GM10266 (cell line): ENCODE measurements at regions not wholly inside any gene's neighbourhood (a gene's known extent, or its start where the extent isn't known, plus 50 kb on each side); places are given as distances from the start of the nearest gene placed in this dataset.

Source experiments
- DNase-seq: peaks from one replicate; pipeline ENCODE4 v3.0.0; 2012; ENCODE audit errors: extremely low spot score
- TF ChIP-seq, protein P1 (sequence below): IDR thresholded peaks from 2 replicates; pipeline ENCODE4 v1.5.1; 2012; ENCODE audit warnings: mild to moderate bottlenecking, low read depth; ENCODE audit not compliant: control insufficient read depth, insufficient read depth; ENCODE audit errors: missing control alignments

DNA sequence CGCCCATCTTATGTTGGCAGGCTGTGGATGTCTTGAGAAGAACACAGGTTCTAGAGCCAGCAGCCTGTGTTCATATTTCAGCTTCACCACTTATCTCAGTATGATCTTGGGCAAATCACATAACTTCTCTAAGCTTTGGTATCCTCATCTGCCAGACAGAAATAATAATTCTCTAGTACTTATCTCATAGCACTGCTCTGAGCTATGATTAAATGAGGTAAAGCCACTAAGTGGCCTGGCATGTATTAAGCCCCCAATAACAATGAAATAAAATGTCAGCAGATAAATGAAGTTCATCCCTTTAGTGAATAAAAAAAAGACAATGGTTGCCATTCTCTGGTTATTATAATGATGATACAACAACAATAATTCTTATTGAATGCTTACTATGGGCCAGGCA, 104.9 kb upstream of the EEA1 start:
- no peak for DNase-seq
- TF ChIP-seq, protein P1, sequence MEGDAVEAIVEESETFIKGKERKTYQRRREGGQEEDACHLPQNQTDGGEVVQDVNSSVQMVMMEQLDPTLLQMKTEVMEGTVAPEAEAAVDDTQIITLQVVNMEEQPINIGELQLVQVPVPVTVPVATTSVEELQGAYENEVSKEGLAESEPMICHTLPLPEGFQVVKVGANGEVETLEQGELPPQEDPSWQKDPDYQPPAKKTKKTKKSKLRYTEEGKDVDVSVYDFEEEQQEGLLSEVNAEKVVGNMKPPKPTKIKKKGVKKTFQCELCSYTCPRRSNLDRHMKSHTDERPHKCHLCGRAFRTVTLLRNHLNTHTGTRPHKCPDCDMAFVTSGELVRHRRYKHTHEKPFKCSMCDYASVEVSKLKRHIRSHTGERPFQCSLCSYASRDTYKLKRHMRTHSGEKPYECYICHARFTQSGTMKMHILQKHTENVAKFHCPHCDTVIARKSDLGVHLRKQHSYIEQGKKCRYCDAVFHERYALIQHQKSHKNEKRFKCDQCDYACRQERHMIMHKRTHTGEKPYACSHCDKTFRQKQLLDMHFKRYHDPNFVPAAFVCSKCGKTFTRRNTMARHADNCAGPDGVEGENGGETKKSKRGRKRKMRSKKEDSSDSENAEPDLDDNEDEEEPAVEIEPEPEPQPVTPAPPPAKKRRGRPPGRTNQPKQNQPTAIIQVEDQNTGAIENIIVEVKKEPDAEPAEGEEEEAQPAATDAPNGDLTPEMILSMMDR = no peak

DNA sequence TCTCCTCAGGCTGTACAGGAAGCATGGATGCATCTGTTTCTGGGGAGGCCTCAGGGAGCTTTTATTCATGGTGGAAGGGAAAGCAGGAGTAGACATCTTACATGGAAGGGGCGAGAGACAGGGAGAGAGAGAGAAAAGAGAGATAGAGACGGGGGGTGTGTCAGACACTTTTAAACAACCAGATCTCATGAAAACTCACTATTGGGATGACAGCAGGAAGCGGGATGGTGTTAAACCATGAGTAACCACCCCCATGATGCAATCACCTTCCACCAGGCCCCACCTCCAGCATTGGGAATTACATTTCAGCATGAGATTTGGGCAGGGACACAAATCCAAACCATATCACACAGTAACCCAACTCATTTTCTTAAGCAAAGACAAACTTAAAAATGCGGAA, 110.0 kb upstream of the EEA1 start:
- no peak for DNase-seq
- TF ChIP-seq, protein P1 = no peak

GRCh38 chr12:93039930-93040329, 110.8 kb upstream of the EEA1 start:
- TF ChIP-seq, protein P1 = no peak

DNA sequence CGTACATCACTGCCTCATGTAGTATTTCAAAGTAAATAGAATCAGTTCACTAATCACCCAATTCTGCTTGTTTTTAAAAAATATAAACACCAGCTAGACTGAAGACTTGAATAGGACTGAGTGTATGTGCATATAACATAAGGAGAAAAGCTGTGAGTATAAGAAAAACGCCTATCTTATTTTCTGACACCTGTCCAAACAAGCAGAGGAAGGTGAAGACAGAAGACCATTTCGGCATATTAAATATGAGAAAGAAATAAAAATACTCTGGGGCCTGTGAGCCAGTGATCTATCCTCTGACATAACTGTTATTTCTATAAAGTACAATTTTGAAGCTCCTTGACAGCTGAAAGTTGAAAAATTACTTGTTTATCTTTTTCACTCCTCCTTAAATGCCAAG, 111.3 kb upstream of the EEA1 start:
- TF ChIP-seq, protein P1 = no peak
- DNase-seq = no peak

More at GRCh38 chr12:93039930-93040329, 110.8 kb upstream of the EEA1 start:
- no peak for DNase-seq

DNA sequence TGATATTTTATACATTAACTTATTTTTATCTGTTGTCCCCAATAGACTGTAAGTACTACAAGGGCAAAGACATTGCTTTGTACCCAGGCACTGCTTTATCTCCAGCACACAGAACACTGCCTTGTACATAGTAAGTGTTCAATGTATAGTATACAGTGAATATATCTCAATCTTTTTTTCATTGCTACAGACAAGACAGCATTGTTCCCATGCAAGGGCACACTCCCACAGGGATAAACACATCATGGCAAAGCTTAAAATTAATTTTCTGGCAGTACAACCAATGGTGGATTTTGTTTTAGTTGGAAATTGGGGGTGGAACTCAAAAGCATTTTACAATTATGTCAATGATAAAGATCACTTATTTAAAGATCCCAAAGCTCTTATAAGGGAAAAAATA, 112.3 kb upstream of the EEA1 start:
- TF ChIP-seq, protein P1 = no peak
- DNase-seq = no peak

GRCh38 chr12:93042283-93042682, 113.2 kb upstream of the EEA1 start:
- TF ChIP-seq, protein P1 = no peak

GRCh38 chr12:93042684-93043083, 113.6 kb upstream of the EEA1 start:
- TF ChIP-seq, protein P1 = no peak
- no peak for DNase-seq

More at GRCh38 chr12:93042283-93042682, 113.2 kb upstream of the EEA1 start:
- DNase-seq = no peak
